Retinal pigment epithelial cell (primary cell): ENCODE measurements at regions not wholly inside any gene's neighbourhood (a gene's known extent, or its start where the extent isn't known, plus 50 kb on each side); places are given as distances from the start of the nearest gene placed in this dataset.
"Not testable (repeated sequence)": the region's sequence is repeated elsewhere in the genome, so short reads cannot be mapped to it uniquely, and the experiment has no call there.

Experiments used
- DNase-seq: peaks from one replicate; pipeline ENCODE4 v3.0.0-alpha.2; 2010; ENCODE audit warnings: low read depth
- H3K4me3 ChIP-seq: 2 replicates; pipeline ENCODE4 v1.5.1; 2011; ENCODE audit warnings: mild to moderate bottlenecking, low read length, control low read depth, moderate library complexity
- CTCF ChIP-seq: conservative IDR thresholded peaks from 2 replicates; pipeline ENCODE4 v1.5.1; 2011; ENCODE audit warnings: low read depth, low read length, control low read depth, inconsistent platforms

DNA sequence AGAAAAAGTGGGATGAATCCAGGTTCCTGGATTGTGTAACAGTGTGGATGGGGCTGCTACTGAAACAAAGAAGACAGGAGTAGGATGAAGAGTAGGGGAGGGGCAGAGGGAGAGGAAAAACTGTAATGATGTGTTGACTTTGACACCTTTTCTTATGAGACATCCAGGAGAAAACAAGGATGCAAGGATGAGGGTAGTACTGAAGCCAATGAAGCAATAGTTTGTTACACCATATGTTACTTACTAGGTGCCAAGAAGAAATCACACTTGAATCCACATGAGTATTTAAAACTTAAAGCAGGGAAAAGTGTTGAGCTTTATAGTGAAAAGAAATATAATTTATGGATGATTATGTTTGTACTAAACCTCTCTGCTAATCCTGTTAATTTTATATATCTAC, 420.6 kb downstream of the ARL4A start:
- DNase-seq: no peak
- TF ChIP-seq CTCF: no peak
- no peak overlapping the region for H3K4me3 ChIP-seq

DNA sequence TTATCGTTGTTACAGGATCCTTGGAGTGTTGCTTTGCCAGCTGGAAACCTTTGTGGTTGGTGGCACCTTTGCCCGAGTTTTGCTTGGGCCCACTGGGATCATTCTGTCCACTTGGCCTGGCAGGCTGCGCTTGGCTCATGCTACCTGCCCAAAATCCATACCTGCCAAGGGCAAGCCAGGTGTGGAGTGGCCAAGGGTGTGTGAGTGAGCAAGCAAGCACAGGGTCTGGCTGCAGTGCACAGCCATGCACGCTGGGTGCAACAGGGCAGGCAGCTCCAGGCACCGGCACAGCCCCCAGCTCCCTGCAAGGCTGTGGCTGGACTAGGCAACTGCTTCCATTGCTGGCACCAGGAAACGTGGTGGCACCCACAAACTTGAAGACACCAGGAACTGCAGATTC, 421.8 kb downstream of the ARL4A start:
- no peak for TF ChIP-seq CTCF
- DNase-seq: no peak
- no peak overlapping the region for H3K4me3 ChIP-seq

GRCh38 chr7:13110107-13110506, 422.7 kb downstream of the ARL4A start:
- no peak for TF ChIP-seq CTCF
- DNase-seq: no peak
- no peak overlapping the region for H3K4me3 ChIP-seq

- DNase-seq: no peak
- no peak overlapping the region for H3K4me3 ChIP-seq
- TF ChIP-seq CTCF: no peak
These were observed 423.8 kb downstream of the ARL4A start for GRCh38 chr7:13111230-13111629.

GRCh38 chr7:13114240-13114639, 426.8 kb downstream of the ARL4A start:
- DNase-seq, H3K4me3 ChIP-seq: not testable (repeated sequence)

- TF ChIP-seq CTCF: peak; percentile 12
- no peak overlapping the region for H3K4me3 ChIP-seq
- peak; percentile 27 for DNase-seq
These were observed 427.8 kb downstream of the ARL4A start for GRCh38 chr7:13115157-13115772.

DNA sequence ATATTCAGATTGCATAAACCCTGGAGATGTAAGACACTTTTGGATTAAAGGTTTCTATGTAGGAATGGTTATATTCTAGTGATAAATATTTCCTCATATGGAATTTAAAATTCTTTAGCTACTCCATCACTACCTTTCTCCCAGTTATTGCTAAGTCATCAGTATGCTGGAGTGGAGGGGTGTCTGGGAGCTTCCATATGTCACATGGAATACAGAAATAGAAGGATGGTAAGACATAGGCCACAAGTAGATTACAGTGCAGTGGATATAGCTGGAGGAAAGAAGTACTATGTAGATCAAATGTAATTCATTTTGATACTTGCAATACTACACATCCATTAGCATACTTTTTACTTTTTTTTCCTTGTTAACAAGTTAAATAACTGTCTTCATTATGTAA, 428.4 kb downstream of the ARL4A start:
- TF ChIP-seq CTCF: no peak
- DNase-seq: no peak
- H3K4me3 ChIP-seq: no peak overlapping the region

GRCh38 chr7:13117103-13117502, 429.7 kb downstream of the ARL4A start:
- peak; percentile 63 for TF ChIP-seq CTCF
- DNase-seq: no peak
- H3K4me3 ChIP-seq: no peak overlapping the region
